ENCODE measurements at regions not wholly inside any gene's neighbourhood (a gene's known extent, or its start where the extent isn't known, plus 50 kb on each side); places are given as distances from the start of the nearest gene placed in this dataset.

- TF ChIP-seq CTCF (IDR thresholded peaks at IDR 0.05 in 2 of 3, conservative IDR thresholded peaks at IDR 0.05 in 1 of 3; ENCODE audit: borderline replicate concordance in 1 of 3, insufficient read depth in 1 of 3, low read depth in 2 of 3, low read length in 2 of 3), result no peak
- no peak for TF ChIP-seq POLR2A (IDR thresholded peaks at IDR 0.05; ENCODE audit: borderline replicate concordance, extremely low read depth, insufficient read depth, insufficient read length)
- no peak for TF ChIP-seq ATF3 (IDR thresholded peaks at IDR 0.05)
- no peak for TF ChIP-seq POLR2AphosphoS5 (IDR thresholded peaks at IDR 0.05; ENCODE audit: low read depth, low read length)
Observed at GRCh38 chr10:6704896-6705295, 124.8 kb upstream of the PRKCQ start.

All from HCT116 (cell line).